CD14-positive monocyte (primary cell): ENCODE measurements at regions not wholly inside any gene's neighbourhood (a gene's known extent, or its start where the extent isn't known, plus 50 kb on each side); places are given as distances from the start of the nearest gene placed in this dataset.

ENCODE experiments used
- DNase-seq, 3 donors: peaks; one replicate each; pipeline ENCODE4 v3.0.0-alpha.2; 2011 to 2022
- H2AFZ ChIP-seq: 2 replicates; pipeline ENCODE4 v1.6.0; 2012; ENCODE audit warnings: mild to moderate bottlenecking, low read depth, low read length, inconsistent platforms; ENCODE audit not compliant: insufficient read depth, poor library complexity, severe bottlenecking
- H3K27ac ChIP-seq, 2 donors: 1 replicate in 1 of 2; 2 replicates in 1 of 2; pipeline ENCODE4 v1.5.1; 2012 to 2013; ENCODE audit warnings: low read length in 2 of 2, control low read depth in 1 of 2, inconsistent platforms in 1 of 2, low read depth in 1 of 2, mild to moderate bottlenecking in 1 of 2
- H3K27me3 ChIP-seq, 2 donors: one replicate each; pipeline versions ENCODE4 v1.6.0 to v1.6.1; 2011 to 2013; ENCODE audit warnings: low read length in 2 of 2; ENCODE audit not compliant: control insufficient read depth in 2 of 2, insufficient read depth in 2 of 2
- H3K36me3 ChIP-seq, 2 donors: replicated peaks in 1 of 2; 1 replicate in 1 of 2; 2 replicates in 1 of 2; pipeline versions ENCODE4 v1.5.1 to v1.6.1; 2012 to 2013; ENCODE audit warnings: low read length in 2 of 2, control low read depth in 1 of 2, inconsistent platforms in 1 of 2, mild to moderate bottlenecking in 1 of 2; ENCODE audit not compliant: insufficient read depth in 2 of 2, control insufficient read depth in 1 of 2
- H3K4me1 ChIP-seq, 2 donors: 1 replicate in 1 of 2; 2 replicates in 1 of 2; pipeline versions ENCODE4 v1.5.1 to v1.6.1; 2012 to 2013; ENCODE audit warnings: low read length in 2 of 2, control low read depth in 1 of 2, inconsistent platforms in 1 of 2, mild to moderate bottlenecking in 1 of 2, moderate library complexity in 1 of 2; ENCODE audit not compliant: insufficient read depth in 2 of 2, control insufficient read depth in 1 of 2
- H3K4me2 ChIP-seq: replicated peaks from 2 replicates; pipeline ENCODE3; 2012; ENCODE audit warnings: low read length, moderate library complexity, mild to moderate bottlenecking; ENCODE audit not compliant: poor library complexity, severe bottlenecking; ENCODE audit errors: extremely low read depth
- H3K4me3 ChIP-seq, 3 experiments: fragments of 200-600 bp in 1 of 3; sonication (generic) in 1 of 3; replicated peaks in 1 of 3; 1 replicate in 2 of 3; 2 replicates in 1 of 3; pipeline ENCODE4 v1.5.1; 2011 to 2013; ENCODE audit warnings: low read length in 3 of 3, mild to moderate bottlenecking in 3 of 3, control low read depth in 2 of 3, low read depth in 2 of 3, inconsistent platforms in 1 of 3, moderate library complexity in 1 of 3
- H3K79me2 ChIP-seq: 2 replicates; pipeline ENCODE4 v1.6.0; 2012; ENCODE audit warnings: mild to moderate bottlenecking, control low read depth, inconsistent platforms, low read length, moderate library complexity; ENCODE audit not compliant: insufficient read depth
- H3K9ac ChIP-seq: 2 replicates; pipeline ENCODE4 v1.6.0; 2017; ENCODE audit warnings: low read length, mild to moderate bottlenecking; ENCODE audit not compliant: insufficient read depth, poor library complexity, severe bottlenecking
- H3K9me3 ChIP-seq, 2 donors: replicated peaks in 1 of 2; 1 replicate in 1 of 2; 2 replicates in 1 of 2; pipeline versions ENCODE4 v1.5.1 to v1.6.1; 2012 to 2013; ENCODE audit warnings: low read length in 2 of 2, control low read depth in 1 of 2; ENCODE audit not compliant: control insufficient read depth in 1 of 2, insufficient read depth in 1 of 2
- H4K20me1 ChIP-seq: 2 replicates; pipeline ENCODE4 v1.6.0; 2012; ENCODE audit warnings: mild to moderate bottlenecking, low read length, control low read depth, moderate library complexity; ENCODE audit not compliant: insufficient read depth
- H3K27ac Mint-ChIP-seq, 7 donors: one replicate each; pipeline ENCODE4 v1.8.0; 2020; ENCODE audit warnings: mild to moderate bottlenecking in 7 of 7, mixed read lengths in 7 of 7, moderate library complexity in 6 of 7, inconsistent platforms in 2 of 7
- H3K27me3 Mint-ChIP-seq, 3 donors: one replicate each; pipeline ENCODE4 v1.8.0; 2021 to 2022; ENCODE audit warnings: low read depth in 3 of 3, mild to moderate bottlenecking in 3 of 3, mixed read lengths in 3 of 3, moderate library complexity in 3 of 3, inconsistent platforms in 1 of 3
- H3K36me3 Mint-ChIP-seq, 2 donors: one replicate each; pipeline ENCODE4 v1.8.0; 2020; ENCODE audit warnings: mixed read lengths in 2 of 2, inconsistent platforms in 1 of 2, mild to moderate bottlenecking in 1 of 2
- H3K4me1 Mint-ChIP-seq: one replicate; pipeline ENCODE4 v1.8.0; 2020; ENCODE audit warnings: mild to moderate bottlenecking, mixed read lengths
- H3K4me3 Mint-ChIP-seq, 2 donors: one replicate each; pipeline ENCODE4 v1.8.0; 2020; ENCODE audit warnings: mild to moderate bottlenecking in 2 of 2, mixed read lengths in 2 of 2, moderate library complexity in 1 of 2
- H3K9me3 Mint-ChIP-seq, 7 donors: one replicate each; pipeline ENCODE4 v1.8.0; 2020 to 2022; ENCODE audit warnings: mixed read lengths in 7 of 7, mild to moderate bottlenecking in 6 of 7, moderate library complexity in 6 of 7, inconsistent platforms in 2 of 7
- CTCF ChIP-seq: fragments of 200-600 bp; IDR thresholded peaks from one replicate; pipeline ENCODE4 v1.8.0; 2022; ENCODE audit warnings: antibody characterized with exemption, mild to moderate bottlenecking
- WGBS: methylation state at CpG from one replicate; pipeline ENCODE4 v1.1.5; 2013; ENCODE audit warnings: missing lambda C conversion rate; ENCODE audit not compliant: insufficient coverage; 5-methylcytosine and 5-hydroxymethylcytosine counted together
- intact Hi-C, 2 donors: fragments of 100-400 bp; cut with micrococcal nuclease; formaldehyde crosslinking; loops; one replicate each; pipeline versions ENCODE4 v1.15.0 to v1.15.1; 2023

- H3K27me3 Mint-ChIP-seq, result no peaks in the 10 kb centered on the region
- H3K4me3 Mint-ChIP-seq, result no peak overlapping the region
- WGBS, result 80% methylated on average over 1 of the region's 3 CpGs
- DNase-seq, result no peak
- no peaks in the 10 kb centered on the region for H3K4me1 ChIP-seq
- H3K9ac ChIP-seq, result no peak overlapping the region
- H3K79me2 ChIP-seq, result no peaks in the 10 kb centered on the region
- H3K4me2 ChIP-seq, result no peak overlapping the region
- intact Hi-C loops, result no loop called here
- H3K27me3 ChIP-seq, result no peaks in the 10 kb centered on the region
- H3K4me3 ChIP-seq, result no peak overlapping the region
- H3K36me3 Mint-ChIP-seq, result no peaks in the 10 kb centered on the region
- no peak for TF ChIP-seq CTCF
- no peak overlapping the region for H2AFZ ChIP-seq
- no peak overlapping the region for H3K27ac ChIP-seq
- H3K27ac Mint-ChIP-seq, result no peak overlapping the region
- no peaks in the 10 kb centered on the region for H3K9me3 ChIP-seq
- no peaks in the 10 kb centered on the region for H3K36me3 ChIP-seq
- H3K4me1 Mint-ChIP-seq, result no peaks in the 10 kb centered on the region
- peaks cover 0 to 3% (median 0%) of the 10 kb centered on the region in 7 donors for H3K9me3 Mint-ChIP-seq
- H4K20me1 ChIP-seq, result no peaks in the 10 kb centered on the region
Observed at GRCh38 chr11:29495676-29496075, 521.2 kb downstream of the KCNA4 start.

GRCh38 chr11:29490938-29491337 lies 525.9 kb downstream of the KCNA4 start:
- no peaks in the 10 kb centered on the region for H3K36me3 Mint-ChIP-seq
- intact Hi-C loops, result no loop called here
- Histone ChIP-seq H3K27me3 (no peaks in the 10 kb centered on the region), H3K27ac (no peak overlapping the region), H4K20me1 (no peaks in the 10 kb centered on the region), H3K4me3 (no peak overlapping the region), H3K4me1 (no peaks in the 10 kb centered on the region), H3K4me2 (no peak overlapping the region), H3K36me3 (no peaks in the 10 kb centered on the region), H3K9me3 (no peaks in the 10 kb centered on the region), H3K79me2 (no peaks in the 10 kb centered on the region), H2AFZ (no peak overlapping the region), H3K9ac (no peak overlapping the region)
- H3K27ac Mint-ChIP-seq, result no peak overlapping the region
- no peak for DNase-seq
- no CpG with 5 or more reads among the region's 1 CpG for WGBS
- peaks cover 0 to 3% (median 0%) of the 10 kb centered on the region in 7 donors for H3K9me3 Mint-ChIP-seq
- no peaks in the 10 kb centered on the region for H3K4me1 Mint-ChIP-seq
- H3K4me3 Mint-ChIP-seq, result no peak overlapping the region
- no peak for TF ChIP-seq CTCF
- H3K27me3 Mint-ChIP-seq, result peaks cover 0 to 2% (median 0%) of the 10 kb centered on the region in 3 donors
